ENCODE measurements at regions not wholly inside any gene's neighbourhood (a gene's known extent, or its start where the extent isn't known, plus 50 kb on each side); places are given as distances from the start of the nearest gene placed in this dataset.
"Not testable (repeated sequence)": the region's sequence is repeated elsewhere in the genome, so short reads cannot be mapped to it uniquely, and the experiment has no call there.

DNA sequence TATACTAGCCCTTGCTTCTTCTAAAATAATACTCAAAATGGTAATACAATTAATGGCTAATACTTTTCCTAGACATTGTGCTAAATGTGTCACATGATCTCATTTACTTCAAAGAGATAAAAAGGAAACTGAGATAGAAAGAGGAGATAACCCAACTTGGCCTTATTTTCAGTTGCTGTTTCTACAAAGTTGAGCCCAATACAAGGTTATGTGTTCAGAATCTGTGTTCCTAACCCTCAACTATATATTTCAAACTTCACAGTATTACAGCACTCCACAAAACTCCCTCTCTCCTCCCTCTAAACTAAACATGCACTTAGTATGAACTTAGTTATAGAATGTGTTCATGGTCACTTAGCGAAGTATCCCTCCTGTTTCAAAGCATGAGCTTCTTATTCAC is 277.9 kb downstream of the CCER1 start:
- no peak overlapping the region for H3K27ac ChIP-seq
- TF ChIP-seq, protein P1, sequence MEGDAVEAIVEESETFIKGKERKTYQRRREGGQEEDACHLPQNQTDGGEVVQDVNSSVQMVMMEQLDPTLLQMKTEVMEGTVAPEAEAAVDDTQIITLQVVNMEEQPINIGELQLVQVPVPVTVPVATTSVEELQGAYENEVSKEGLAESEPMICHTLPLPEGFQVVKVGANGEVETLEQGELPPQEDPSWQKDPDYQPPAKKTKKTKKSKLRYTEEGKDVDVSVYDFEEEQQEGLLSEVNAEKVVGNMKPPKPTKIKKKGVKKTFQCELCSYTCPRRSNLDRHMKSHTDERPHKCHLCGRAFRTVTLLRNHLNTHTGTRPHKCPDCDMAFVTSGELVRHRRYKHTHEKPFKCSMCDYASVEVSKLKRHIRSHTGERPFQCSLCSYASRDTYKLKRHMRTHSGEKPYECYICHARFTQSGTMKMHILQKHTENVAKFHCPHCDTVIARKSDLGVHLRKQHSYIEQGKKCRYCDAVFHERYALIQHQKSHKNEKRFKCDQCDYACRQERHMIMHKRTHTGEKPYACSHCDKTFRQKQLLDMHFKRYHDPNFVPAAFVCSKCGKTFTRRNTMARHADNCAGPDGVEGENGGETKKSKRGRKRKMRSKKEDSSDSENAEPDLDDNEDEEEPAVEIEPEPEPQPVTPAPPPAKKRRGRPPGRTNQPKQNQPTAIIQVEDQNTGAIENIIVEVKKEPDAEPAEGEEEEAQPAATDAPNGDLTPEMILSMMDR (IDR thresholded peaks at IDR 0.05), result no peak
- H3K4me3 ChIP-seq, result no peak overlapping the region
- H3K4me1 ChIP-seq, result no peaks in the 10 kb centered on the region
- no peaks in the 10 kb centered on the region for H3K27me3 ChIP-seq
- H3K9me3 ChIP-seq, result no peaks in the 10 kb centered on the region
- DNase-seq (ENCODE audit: low spot score), result no peak
- no peaks in the 10 kb centered on the region for H3K36me3 ChIP-seq

DNA sequence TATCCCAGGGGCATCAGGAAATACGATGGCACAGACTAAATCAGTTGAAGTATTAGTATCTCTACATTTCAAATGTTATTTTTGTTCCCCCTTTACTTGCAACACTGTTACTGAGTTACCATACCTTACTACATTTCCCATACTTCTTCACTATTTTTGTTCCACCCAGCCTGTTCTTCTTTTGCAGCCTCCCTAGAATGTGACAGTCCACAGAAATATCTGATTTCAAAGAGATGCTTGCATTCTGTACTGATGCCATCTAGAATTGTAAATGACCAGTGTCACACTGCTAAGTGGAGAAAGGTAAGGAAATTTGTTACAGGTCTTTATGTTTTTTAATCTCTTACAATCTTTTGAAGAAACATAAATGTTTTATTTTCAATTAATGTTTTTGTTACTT is 279.9 kb downstream of the CCER1 start:
- Histone ChIP-seq H3K27me3 (no peaks in the 10 kb centered on the region), H3K9me3 (no peaks in the 10 kb centered on the region), H3K36me3 (no peaks in the 10 kb centered on the region), H3K27ac (no peak overlapping the region), H3K4me3 (no peak overlapping the region), H3K4me1 (no peaks in the 10 kb centered on the region)
- DNase-seq (ENCODE audit: low spot score), result no peak
- TF ChIP-seq, protein P1 (IDR thresholded peaks at IDR 0.05), result no peak

DNA sequence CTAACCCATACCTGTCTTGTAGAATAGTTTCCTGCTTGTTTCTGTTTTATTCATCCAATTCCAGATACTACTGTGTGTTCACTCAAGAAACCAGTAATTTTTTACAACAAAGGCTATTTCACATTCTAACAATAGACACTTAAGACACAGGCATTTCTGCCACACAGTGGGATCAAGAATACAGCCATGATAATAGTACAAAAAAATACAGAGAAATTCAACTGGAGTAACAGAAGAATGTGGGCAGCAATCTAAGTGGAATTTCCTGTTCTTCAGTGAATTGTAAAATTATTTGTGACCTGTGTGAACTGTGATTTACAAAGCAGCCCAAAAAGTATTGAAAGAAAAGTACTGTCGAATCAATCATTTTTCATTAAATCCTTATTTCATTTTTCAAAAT is 282.9 kb downstream of the CCER1 start:
- H3K27me3 ChIP-seq, result no peaks in the 10 kb centered on the region
- no peaks in the 10 kb centered on the region for H3K4me1 ChIP-seq
- no peak overlapping the region for H3K4me3 ChIP-seq
- TF ChIP-seq, protein P1 (IDR thresholded peaks at IDR 0.05), result no peak
- no peaks in the 10 kb centered on the region for H3K36me3 ChIP-seq
- no peak overlapping the region for H3K27ac ChIP-seq
- DNase-seq (ENCODE audit: low spot score), result no peak
- no peaks in the 10 kb centered on the region for H3K9me3 ChIP-seq

DNA sequence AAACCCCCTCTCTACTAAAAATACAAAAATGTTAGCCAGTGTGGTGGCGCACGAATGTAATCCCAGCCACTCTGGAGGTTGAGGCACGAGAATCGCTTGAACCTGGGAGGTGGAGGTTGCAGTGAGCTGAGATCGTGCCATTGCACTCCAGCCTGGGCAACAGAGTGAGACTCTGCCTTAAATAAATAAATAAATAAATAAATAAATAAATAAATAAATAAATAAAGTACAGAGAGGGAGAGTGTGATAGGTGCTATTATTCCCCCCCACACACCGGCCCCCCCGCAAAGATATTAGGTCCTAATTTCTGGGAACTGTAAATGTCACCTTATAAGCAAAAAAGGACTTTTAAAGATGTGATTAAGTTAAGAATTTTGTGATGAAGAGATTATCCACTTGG is 291.0 kb downstream of the CCER1 start:
- H3K4me1 ChIP-seq; H3K9me3 ChIP-seq; H3K27ac ChIP-seq; H3K36me3 ChIP-seq; H3K4me3 ChIP-seq; DNase-seq (ENCODE audit: low spot score); H3K27me3 ChIP-seq: not testable (repeated sequence)

DNA sequence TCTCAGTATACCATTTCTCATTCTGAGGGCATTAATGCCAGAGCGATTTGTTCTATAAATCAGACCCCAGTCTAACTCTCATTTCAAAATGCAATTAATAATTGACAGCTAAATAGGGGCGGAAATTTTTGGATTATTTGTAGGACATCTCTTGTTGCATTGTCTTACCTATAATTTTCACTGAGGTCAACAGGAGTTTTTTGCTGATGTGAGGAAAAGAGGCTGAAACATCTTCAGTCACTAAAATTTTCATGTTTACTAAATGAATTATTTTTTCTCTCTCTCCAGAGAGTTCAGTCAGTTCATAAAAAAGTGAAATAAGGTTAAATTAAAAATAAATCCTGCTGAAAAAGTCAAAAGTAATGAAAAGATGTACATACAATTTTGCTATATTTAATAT is 295.9 kb downstream of the CCER1 start:
- no peak overlapping the region for H3K4me3 ChIP-seq
- H3K36me3 ChIP-seq, result no peaks in the 10 kb centered on the region
- no peaks in the 10 kb centered on the region for H3K9me3 ChIP-seq
- no peak overlapping the region for H3K27ac ChIP-seq
- no peak for DNase-seq (ENCODE audit: low spot score)
- H3K27me3 ChIP-seq, result no peaks in the 10 kb centered on the region
- no peaks in the 10 kb centered on the region for H3K4me1 ChIP-seq
- TF ChIP-seq, protein P1 (IDR thresholded peaks at IDR 0.05), result no peak

DNA sequence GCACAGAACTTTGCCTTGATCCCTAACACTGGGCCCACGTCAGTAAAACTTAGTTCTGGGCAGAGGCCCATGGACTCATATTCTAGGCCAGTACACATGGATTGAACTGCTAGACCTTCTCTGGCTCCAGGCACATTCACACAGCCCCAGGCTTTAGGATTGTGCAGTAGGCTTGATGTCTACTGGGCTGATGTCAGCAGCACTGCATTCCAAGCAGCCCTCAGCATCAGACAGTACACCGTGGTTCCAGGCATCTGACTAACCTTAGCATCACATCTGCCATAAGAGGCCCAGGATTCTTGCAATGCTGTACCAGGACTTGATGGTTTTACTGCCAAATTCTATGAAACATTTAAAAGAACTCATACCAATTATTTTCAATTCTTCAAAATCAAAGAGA is 301.9 kb downstream of the CCER1 start:
- DNase-seq (ENCODE audit: low spot score), result no peak
- TF ChIP-seq, protein P1 (IDR thresholded peaks at IDR 0.05), result no peak
- Histone ChIP-seq H3K27me3 (no peaks in the 10 kb centered on the region), H3K27ac (no peak overlapping the region), H3K9me3 (no peaks in the 10 kb centered on the region), H3K4me3 (no peak overlapping the region), H3K4me1 (no peaks in the 10 kb centered on the region), H3K36me3 (no peaks in the 10 kb centered on the region)

All from right atrium auricular region (tissue), 2 donors.